Ishikawa (cell line): ENCODE measurements at regions not wholly inside any gene's neighbourhood (a gene's known extent, or its start where the extent isn't known, plus 50 kb on each side); places are given as distances from the start of the nearest gene placed in this dataset.

Experiments
- CEBPB ChIP-seq: IDR thresholded peaks from 2 replicates; pipeline ENCODE4 v1.6.1; 2012
- CREB1 ChIP-seq: IDR thresholded peaks from 2 replicates; pipeline ENCODE4 v1.6.1; 2012; ENCODE audit warnings: low read depth
- EGR1 ChIP-seq: IDR thresholded peaks from 2 replicates; pipeline ENCODE4 v1.6.1; 2012
- EP300 ChIP-seq: IDR thresholded peaks from 2 replicates; pipeline ENCODE4 v1.6.1; 2012; ENCODE audit warnings: borderline replicate concordance
- FOXM1 ChIP-seq: IDR thresholded peaks from 2 replicates; pipeline ENCODE4 v1.6.1; 2012; ENCODE audit warnings: low read depth, borderline replicate concordance
- MAX ChIP-seq: IDR thresholded peaks from 2 replicates; pipeline ENCODE4 v1.6.1; 2012
- NFIC ChIP-seq: IDR thresholded peaks from 2 replicates; pipeline ENCODE4 v1.6.1; 2012
- RAD21 ChIP-seq: IDR thresholded peaks from 2 replicates; pipeline ENCODE4 v1.6.1; 2012; ENCODE audit warnings: low read depth
- REST ChIP-seq: IDR thresholded peaks from 2 replicates; pipeline ENCODE4 v1.6.1; 2012; ENCODE audit warnings: low read depth, mild to moderate bottlenecking
- TAF1 ChIP-seq: IDR thresholded peaks from 2 replicates; pipeline ENCODE4 v1.6.1; 2012; ENCODE audit warnings: low read depth, mild to moderate bottlenecking
- TCF12 ChIP-seq: IDR thresholded peaks from 2 replicates; pipeline ENCODE4 v1.6.1; 2012; ENCODE audit warnings: low read depth
- TEAD4 ChIP-seq: IDR thresholded peaks from 2 replicates; pipeline ENCODE4 v1.6.1; 2012
- USF1 ChIP-seq: IDR thresholded peaks from 2 replicates; pipeline ENCODE4 v1.6.1; 2012
- YY1 ChIP-seq: IDR thresholded peaks from 2 replicates; pipeline ENCODE4 v1.6.1; 2012; ENCODE audit warnings: low read depth
- ZBTB7A ChIP-seq: IDR thresholded peaks from 2 replicates; pipeline ENCODE4 v1.6.1; 2012; ENCODE audit warnings: low read depth

GRCh38 chr2:226418521-226418920 lies 381.1 kb downstream of the IRS1 start:
- TF ChIP-seq MAX = no peak
- no peak for TF ChIP-seq CREB1
- no peak for TF ChIP-seq YY1
- TF ChIP-seq TCF12 = no peak
- no peak for TF ChIP-seq EGR1
- no peak for TF ChIP-seq ZBTB7A
- no peak for TF ChIP-seq CEBPB
- TF ChIP-seq USF1 = no peak
- no peak for TF ChIP-seq TEAD4
- no peak for TF ChIP-seq RAD21
- TF ChIP-seq NFIC = no peak
- TF ChIP-seq FOXM1 = no peak
- no peak for TF ChIP-seq REST

GRCh38 chr2:226414335-226414734 lies 385.3 kb downstream of the IRS1 start:
- TF ChIP-seq MAX = no peak
- TF ChIP-seq CREB1 = no peak
- TF ChIP-seq CEBPB = no peak
- TF ChIP-seq RAD21 = no peak
- no peak for TF ChIP-seq TEAD4
- TF ChIP-seq EP300 = no peak
- no peak for TF ChIP-seq FOXM1
- TF ChIP-seq YY1 = no peak
- TF ChIP-seq NFIC = no peak
- no peak for TF ChIP-seq EGR1
- TF ChIP-seq REST = no peak
- TF ChIP-seq ZBTB7A = no peak
- no peak for TF ChIP-seq TAF1
- no peak for TF ChIP-seq TCF12
- TF ChIP-seq USF1 = no peak

DNA sequence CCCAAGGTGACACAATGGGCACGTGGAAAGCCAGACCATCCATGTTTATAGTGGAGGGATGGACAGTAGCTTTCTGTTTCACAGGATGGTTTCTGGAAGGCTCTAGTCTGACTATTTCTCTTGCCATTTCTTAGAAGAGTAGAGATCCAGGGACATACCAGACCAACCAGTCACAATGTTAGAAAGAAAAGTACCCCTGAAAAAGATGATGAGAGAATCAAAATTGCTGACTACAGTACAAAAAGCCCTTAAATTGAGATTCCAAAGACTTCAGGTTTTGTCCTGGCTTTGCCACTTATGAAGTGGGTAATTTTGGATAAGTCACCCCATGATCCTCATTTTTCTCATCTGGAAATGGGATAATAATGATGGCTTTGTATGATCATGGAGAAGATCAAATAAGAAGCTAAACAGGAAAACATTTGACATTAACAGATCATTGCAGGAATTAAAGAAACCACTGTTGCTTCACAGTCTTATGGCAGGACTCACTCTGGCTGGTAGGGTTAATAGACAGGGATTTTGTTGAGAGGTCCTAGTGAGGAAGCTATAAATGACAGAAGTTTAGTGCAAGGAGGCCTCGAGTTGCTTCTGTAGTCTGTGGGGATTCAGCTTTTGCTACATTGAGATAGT lies 386.0 kb downstream of the IRS1 start:
- TF ChIP-seq MAX (no peak), NFIC (no peak), ZBTB7A (no peak)

DNA sequence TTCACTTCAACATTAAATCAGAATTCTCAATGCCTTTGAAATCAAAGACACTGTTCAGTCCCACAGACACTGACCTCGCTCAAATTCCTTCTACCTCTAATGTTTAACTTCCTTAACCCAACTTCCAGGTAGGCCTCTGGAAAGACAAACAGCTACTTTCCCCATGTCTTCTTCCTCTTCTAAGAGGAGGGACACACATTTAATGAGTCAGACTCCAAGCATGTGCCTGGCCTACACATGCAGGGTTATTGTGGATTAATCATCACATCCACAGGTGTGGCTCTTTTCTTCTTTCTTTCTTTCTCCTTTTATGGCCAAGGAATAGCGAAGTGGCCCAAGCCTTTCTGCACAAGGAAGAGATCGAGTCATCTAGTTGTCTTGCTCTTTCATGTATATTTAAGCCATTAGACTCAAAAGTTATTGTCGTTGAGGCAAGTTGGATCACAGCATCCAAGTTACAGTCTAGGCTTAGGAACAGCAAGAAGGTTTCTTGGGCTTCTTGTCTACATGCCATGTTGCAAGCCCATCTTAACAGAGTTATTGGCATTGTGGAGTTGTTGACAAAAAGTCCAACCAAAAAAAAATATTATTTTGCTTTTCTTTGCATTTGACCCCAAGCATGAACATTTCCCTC lies 387.8 kb downstream of the IRS1 start:
- TF ChIP-seq TCF12 = no peak
- TF ChIP-seq EP300 = peak; percentile 49; the same call in 1 of the 2 replicates
- TF ChIP-seq ZBTB7A = no peak
- no peak for TF ChIP-seq CEBPB
- TF ChIP-seq MAX = peak; percentile 47; the same call in 1 of the 2 replicates
- TF ChIP-seq TEAD4 = peak; percentile 34; the same call in 1 of the 2 replicates

GRCh38 chr2:226411205-226411604 lies 388.4 kb downstream of the IRS1 start:
- TF ChIP-seq NFIC (no peak), EGR1 (no peak), CREB1 (no peak), TCF12 (no peak), ZBTB7A (no peak), TEAD4 (no peak), EP300 (no peak), FOXM1 (no peak), RAD21 (no peak), MAX (no peak), REST (no peak), CEBPB (no peak), TAF1 (no peak), USF1 (no peak), YY1 (no peak)
